ENCODE measurements at regions not wholly inside any gene's neighbourhood (a gene's known extent, or its start where the extent isn't known, plus 50 kb on each side); places are given as distances from the start of the nearest gene placed in this dataset.

DNA sequence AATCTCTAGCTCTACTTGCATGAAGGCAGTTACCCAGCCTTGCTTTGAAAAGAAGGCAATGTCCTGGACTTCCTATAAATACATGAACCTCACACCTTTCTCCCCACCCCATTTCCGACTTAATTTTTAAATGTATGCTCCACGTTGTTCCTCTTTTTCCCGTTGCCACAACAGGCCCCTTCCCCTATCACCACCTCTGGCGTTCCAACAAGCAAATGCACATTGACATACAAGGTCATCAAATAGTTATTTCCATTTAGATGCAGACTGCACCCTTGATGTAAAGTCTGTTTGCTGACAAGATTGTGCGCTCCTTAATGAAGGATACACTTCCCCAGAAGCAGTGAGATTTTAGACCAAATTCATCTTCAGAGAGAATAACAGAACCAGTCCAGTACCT lies 260.7 kb upstream of the UMPS start:
- H3K36me3 ChIP-seq (ENCODE audit: control insufficient read depth, insufficient read depth, low read length), result no peaks in the 10 kb centered on the region
- TF ChIP-seq, protein P1, sequence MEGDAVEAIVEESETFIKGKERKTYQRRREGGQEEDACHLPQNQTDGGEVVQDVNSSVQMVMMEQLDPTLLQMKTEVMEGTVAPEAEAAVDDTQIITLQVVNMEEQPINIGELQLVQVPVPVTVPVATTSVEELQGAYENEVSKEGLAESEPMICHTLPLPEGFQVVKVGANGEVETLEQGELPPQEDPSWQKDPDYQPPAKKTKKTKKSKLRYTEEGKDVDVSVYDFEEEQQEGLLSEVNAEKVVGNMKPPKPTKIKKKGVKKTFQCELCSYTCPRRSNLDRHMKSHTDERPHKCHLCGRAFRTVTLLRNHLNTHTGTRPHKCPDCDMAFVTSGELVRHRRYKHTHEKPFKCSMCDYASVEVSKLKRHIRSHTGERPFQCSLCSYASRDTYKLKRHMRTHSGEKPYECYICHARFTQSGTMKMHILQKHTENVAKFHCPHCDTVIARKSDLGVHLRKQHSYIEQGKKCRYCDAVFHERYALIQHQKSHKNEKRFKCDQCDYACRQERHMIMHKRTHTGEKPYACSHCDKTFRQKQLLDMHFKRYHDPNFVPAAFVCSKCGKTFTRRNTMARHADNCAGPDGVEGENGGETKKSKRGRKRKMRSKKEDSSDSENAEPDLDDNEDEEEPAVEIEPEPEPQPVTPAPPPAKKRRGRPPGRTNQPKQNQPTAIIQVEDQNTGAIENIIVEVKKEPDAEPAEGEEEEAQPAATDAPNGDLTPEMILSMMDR (IDR thresholded peaks at IDR 0.05; ENCODE audit: insufficient read depth, low read length, poor library complexity, severe bottlenecking), result no peak
- no peak for DNase-seq (ENCODE audit: low read depth)
- no peak overlapping the region for H3K4me3 ChIP-seq (ENCODE audit: low read depth, low read length)
- H3K27me3 ChIP-seq (ENCODE audit: control insufficient read depth, insufficient read depth, low read length), result no peaks in the 10 kb centered on the region

DNA sequence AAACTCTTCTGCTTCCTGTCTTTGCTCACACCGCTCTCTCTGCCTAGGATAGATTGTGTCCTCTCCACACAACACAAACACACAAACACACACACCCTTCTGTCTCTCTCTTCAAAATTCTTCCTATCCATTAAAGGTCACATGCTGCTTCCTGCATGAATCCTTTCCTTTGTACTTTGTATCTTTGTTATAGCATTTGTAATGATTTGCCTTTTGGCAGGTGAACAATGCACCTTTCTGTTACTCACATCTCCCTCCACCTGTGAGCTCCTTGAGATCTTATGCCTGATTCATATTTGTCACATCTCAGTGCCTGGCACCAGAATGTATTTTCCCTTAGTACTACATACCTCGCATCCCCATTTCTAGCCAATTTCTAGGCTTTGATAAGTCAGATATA lies 251.4 kb upstream of the UMPS start:
- Histone ChIP-seq H3K36me3 (ENCODE audit: control insufficient read depth, insufficient read depth, low read length) (no peaks in the 10 kb centered on the region), H3K27me3 (ENCODE audit: control insufficient read depth, insufficient read depth, low read length) (no peaks in the 10 kb centered on the region), H3K4me3 (ENCODE audit: low read depth, low read length) (no peak overlapping the region)
- TF ChIP-seq, protein P1 (IDR thresholded peaks at IDR 0.05; ENCODE audit: insufficient read depth, low read length, poor library complexity, severe bottlenecking), result no peak
- DNase-seq (ENCODE audit: low read depth), result no peak

DNA sequence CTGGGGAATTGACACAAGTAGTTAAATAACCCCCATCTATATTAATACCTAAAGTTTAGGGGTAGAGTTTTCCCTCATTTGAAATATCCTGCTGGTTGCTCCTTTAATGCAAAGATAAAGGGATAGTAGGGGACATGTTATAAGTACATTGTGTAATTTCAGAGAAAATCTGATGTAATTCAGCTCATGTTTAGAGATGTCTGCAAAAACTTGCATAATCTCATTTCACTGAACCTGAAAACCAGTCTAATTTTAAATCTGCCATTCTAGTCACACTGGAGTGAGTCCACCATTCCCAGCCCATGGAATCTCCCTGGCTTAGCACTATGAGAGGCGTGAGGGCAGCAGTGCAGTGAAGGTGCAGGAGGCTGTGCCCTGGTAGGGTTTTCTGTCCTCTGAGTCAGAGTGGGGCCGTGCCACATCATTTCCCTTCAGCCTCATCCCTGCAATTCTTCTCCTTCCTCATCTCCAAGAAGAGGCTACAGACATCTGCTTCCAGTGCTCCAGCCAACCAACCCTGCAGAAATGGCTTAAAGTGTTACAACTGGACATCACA lies 246.3 kb upstream of the UMPS start:
- Histone ChIP-seq H3K27me3 (ENCODE audit: control insufficient read depth, insufficient read depth, low read length) (no peaks in the 10 kb centered on the region), H3K36me3 (ENCODE audit: control insufficient read depth, insufficient read depth, low read length) (no peaks in the 10 kb centered on the region), H3K4me3 (ENCODE audit: low read depth, low read length) (no peak overlapping the region)
- TF ChIP-seq, protein P1 (IDR thresholded peaks at IDR 0.05; ENCODE audit: insufficient read depth, low read length, poor library complexity, severe bottlenecking), result no peak
- peak; percentile 10 for DNase-seq (ENCODE audit: low read depth)

DNA sequence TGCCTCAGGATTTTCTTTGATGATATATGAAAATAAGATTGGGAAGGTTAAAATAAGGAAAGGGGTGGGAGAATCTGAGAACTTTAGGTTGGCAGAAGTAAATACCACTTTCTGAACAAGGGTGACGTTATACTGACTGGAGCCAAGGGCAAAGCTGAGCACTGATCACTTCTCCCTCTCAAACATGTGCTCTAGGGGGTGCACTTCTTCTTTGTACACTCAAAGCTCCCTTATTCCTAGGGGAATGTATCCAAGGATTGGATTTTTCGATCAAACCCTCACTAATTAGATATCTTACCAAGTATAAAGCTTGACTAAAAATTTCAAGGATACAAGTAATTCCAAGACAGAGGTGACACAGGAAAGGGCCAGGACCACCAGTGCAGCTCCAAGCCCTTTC lies 243.9 kb upstream of the UMPS start:
- H3K4me3 ChIP-seq (ENCODE audit: low read depth, low read length), result no peak overlapping the region
- no peaks in the 10 kb centered on the region for H3K36me3 ChIP-seq (ENCODE audit: control insufficient read depth, insufficient read depth, low read length)
- no peak for DNase-seq (ENCODE audit: low read depth)
- no peaks in the 10 kb centered on the region for H3K27me3 ChIP-seq (ENCODE audit: control insufficient read depth, insufficient read depth, low read length)
- TF ChIP-seq, protein P1 (IDR thresholded peaks at IDR 0.05; ENCODE audit: insufficient read depth, low read length, poor library complexity, severe bottlenecking), result no peak

DNA sequence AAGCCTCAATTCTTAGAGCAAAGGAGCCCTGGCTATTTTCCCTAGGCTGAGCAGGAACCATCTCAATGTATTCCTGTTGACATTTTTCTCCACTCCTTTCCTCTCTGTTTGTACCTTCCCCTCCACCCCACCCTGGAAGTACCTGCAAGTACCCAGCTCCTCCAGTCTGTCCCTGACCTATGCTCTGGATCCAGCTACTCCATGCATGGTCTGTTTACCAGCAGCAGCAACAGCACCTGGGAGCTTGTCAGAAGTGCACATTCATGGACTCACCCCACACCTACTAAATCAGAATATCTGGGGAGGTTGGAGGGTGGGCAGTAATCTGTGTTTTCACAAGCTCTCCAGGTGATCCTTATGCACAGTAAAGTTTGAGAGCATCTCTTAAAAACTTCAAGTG lies 240.7 kb upstream of the UMPS start:
- no peak for DNase-seq (ENCODE audit: low read depth)
- TF ChIP-seq, protein P1 (IDR thresholded peaks at IDR 0.05; ENCODE audit: insufficient read depth, low read length, poor library complexity, severe bottlenecking), result no peak
- Histone ChIP-seq H3K4me3 (ENCODE audit: low read depth, low read length) (no peak overlapping the region), H3K27me3 (ENCODE audit: control insufficient read depth, insufficient read depth, low read length) (no peaks in the 10 kb centered on the region), H3K36me3 (ENCODE audit: control insufficient read depth, insufficient read depth, low read length) (no peaks in the 10 kb centered on the region)

DNA sequence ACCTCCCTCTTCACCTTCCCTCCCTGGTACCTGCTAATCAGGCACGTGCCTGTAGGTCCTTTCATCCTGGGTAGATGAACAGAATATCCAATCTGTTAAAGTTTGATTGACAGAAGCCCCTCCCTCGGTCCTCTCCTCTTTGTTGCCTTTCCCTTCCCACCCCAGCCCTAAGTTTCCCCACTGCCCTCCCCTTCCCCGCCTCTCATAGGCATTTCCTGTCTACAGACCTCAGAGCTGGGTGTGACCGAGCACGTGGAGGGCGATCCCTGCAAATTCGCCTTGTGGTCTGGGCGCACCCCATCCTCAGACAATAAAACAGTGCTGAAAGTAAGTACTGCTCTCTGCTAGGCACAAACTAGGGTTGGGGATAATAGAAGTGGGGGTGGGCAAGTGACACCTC lies 239.2 kb upstream of the UMPS start:
- H3K36me3 ChIP-seq (ENCODE audit: control insufficient read depth, insufficient read depth, low read length), result no peaks in the 10 kb centered on the region
- TF ChIP-seq, protein P1 (IDR thresholded peaks at IDR 0.05; ENCODE audit: insufficient read depth, low read length, poor library complexity, severe bottlenecking), result no peak
- no peaks in the 10 kb centered on the region for H3K27me3 ChIP-seq (ENCODE audit: control insufficient read depth, insufficient read depth, low read length)
- no peak overlapping the region for H3K4me3 ChIP-seq (ENCODE audit: low read depth, low read length)
- DNase-seq (ENCODE audit: low read depth), result no peak
